Parathyroid adenoma (tissue), 2 donors: ENCODE measurements at regions not wholly inside any gene's neighbourhood (a gene's known extent, or its start where the extent isn't known, plus 50 kb on each side); places are given as distances from the start of the nearest gene placed in this dataset.

Experiments
- H2AFZ ChIP-seq: fragments of 300-600 bp; sonication (generic); one replicate; pipeline ENCODE4 v1.7.0; 2017; ENCODE audit warnings: antibody characterized with exemption, mild to moderate bottlenecking
- H3K27ac ChIP-seq: fragments of 300-600 bp; sonication (generic); one replicate; pipeline ENCODE4 v1.7.0; 2017
- H3K27me3 ChIP-seq: fragments of 300-600 bp; sonication (generic); one replicate; pipeline ENCODE4 v1.7.0; 2017; ENCODE audit warnings: low read length; ENCODE audit not compliant: control insufficient read depth, insufficient read depth
- H3K36me3 ChIP-seq: fragments of 300-600 bp; sonication (generic); one replicate; pipeline ENCODE4 v1.7.0; 2017; ENCODE audit warnings: low read length; ENCODE audit not compliant: control insufficient read depth, insufficient read depth
- H3K4me1 ChIP-seq: fragments of 300-600 bp; sonication (generic); one replicate; pipeline ENCODE4 v1.7.0; 2017; ENCODE audit warnings: control low read depth
- H3K4me2 ChIP-seq: fragments of 300-600 bp; sonication (generic); one replicate; pipeline ENCODE4 v1.7.0; 2017; ENCODE audit warnings: low read length
- H3K4me3 ChIP-seq: fragments of 300-600 bp; sonication (generic); one replicate; pipeline ENCODE4 v1.7.0; 2017; ENCODE audit warnings: low read depth, low read length
- H3K79me2 ChIP-seq: fragments of 300-600 bp; sonication (generic); one replicate; pipeline ENCODE4 v1.7.0; 2017; ENCODE audit warnings: control low read depth
- H3K9ac ChIP-seq: fragments of 300-600 bp; sonication (generic); one replicate; pipeline ENCODE4 v1.7.0; 2017; ENCODE audit warnings: mild to moderate bottlenecking
- H3K9me3 ChIP-seq: fragments of 300-600 bp; sonication (generic); one replicate; pipeline ENCODE4 v1.7.0; 2017; ENCODE audit warnings: low read length; ENCODE audit not compliant: control insufficient read depth
- TF ChIP-seq, protein P1 (sequence below): fragments of 300-600 bp; sonication (generic); IDR thresholded peaks from one replicate; pipeline ENCODE4 v1.7.0; 2017; ENCODE audit warnings: antibody characterized with exemption, mild to moderate bottlenecking
- donor health status: primary hyperparathyroidism.

DNA sequence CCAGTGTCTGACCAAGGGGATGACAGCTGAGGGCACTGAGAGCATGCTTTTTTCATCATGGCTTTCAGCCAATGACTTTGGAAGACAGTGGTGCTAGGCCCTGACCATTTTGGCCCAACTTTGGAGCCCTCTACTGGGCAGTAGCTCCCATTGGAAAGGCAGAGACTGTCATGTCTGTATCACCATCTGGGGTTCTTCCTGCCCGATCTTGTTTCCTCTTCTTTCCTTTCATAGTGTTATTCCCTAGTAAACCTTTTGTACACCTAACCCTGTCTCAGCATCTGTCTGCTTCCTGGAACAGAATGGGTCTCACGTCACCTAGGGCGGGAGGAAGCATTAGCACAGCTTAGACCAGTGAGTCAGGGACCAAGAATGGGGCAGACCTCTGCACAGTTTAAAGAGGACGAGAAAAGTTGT, 97.4 kb upstream of the MAST4 start:
- no peaks in the 10 kb centered on the region for H3K79me2 ChIP-seq
- H3K36me3 ChIP-seq: no peaks in the 10 kb centered on the region
- no peak overlapping the region for H3K4me3 ChIP-seq
- H3K27ac ChIP-seq: no peak overlapping the region
- H3K9ac ChIP-seq: no peak overlapping the region
- H3K4me1 ChIP-seq: no peaks in the 10 kb centered on the region
- no peak overlapping the region for H2AFZ ChIP-seq
- H3K9me3 ChIP-seq: no peaks in the 10 kb centered on the region
- H3K27me3 ChIP-seq: no peaks in the 10 kb centered on the region
- no peak overlapping the region for H3K4me2 ChIP-seq
- TF ChIP-seq, protein P1, sequence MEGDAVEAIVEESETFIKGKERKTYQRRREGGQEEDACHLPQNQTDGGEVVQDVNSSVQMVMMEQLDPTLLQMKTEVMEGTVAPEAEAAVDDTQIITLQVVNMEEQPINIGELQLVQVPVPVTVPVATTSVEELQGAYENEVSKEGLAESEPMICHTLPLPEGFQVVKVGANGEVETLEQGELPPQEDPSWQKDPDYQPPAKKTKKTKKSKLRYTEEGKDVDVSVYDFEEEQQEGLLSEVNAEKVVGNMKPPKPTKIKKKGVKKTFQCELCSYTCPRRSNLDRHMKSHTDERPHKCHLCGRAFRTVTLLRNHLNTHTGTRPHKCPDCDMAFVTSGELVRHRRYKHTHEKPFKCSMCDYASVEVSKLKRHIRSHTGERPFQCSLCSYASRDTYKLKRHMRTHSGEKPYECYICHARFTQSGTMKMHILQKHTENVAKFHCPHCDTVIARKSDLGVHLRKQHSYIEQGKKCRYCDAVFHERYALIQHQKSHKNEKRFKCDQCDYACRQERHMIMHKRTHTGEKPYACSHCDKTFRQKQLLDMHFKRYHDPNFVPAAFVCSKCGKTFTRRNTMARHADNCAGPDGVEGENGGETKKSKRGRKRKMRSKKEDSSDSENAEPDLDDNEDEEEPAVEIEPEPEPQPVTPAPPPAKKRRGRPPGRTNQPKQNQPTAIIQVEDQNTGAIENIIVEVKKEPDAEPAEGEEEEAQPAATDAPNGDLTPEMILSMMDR: no peak

DNA sequence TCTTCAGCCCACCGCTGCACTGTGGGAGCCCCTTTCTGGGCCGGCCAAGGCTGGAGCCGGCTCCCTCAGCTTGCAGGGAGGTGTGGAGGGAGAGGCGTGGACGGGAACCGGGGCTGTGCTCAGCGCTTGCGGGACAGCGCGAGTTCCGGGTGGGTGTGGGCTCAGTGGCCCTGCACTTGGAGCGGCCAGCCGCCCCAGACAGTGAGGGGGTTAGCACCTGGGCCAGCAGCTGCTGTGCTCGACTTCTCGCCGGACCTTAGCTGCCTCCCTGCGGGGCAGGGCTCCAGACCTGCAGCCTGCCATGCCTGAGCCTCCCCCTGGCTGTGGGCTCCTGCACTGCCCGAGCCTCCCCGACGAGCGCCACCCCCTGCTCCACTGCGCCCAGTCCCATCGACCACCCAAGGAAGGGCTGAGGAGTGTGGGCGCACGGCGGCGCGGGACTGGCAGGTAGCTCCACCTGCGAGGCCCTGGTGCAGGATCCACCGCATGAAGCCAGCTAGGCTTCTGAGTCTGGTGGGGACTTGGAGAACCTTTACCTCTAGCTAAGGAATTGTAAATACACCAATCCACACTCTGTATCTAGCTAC, 92.9 kb upstream of the MAST4 start:
- Histone ChIP-seq H3K9me3 (no peaks in the 10 kb centered on the region), H3K27ac (no peak overlapping the region)

DNA sequence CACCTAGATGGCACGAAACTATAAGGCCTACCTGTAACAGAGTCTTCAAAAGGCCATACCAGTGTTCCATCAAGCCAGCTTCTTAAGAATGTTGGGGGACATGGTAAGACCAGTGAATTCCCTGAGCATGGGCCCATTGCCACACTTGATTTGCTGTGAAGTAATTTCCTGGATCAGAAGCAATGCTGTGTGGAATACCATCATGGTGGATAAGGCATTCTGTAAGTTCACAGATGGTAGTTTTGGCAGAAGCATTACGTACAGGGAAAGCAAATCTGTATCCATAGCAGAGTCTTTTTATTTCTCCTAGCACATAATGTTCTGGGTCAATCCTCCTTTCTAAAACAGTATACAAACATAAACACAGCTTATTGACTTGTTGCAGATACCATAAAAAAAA, 89.1 kb upstream of the MAST4 start:
- TF ChIP-seq, protein P1: no peak
- Histone ChIP-seq H2AFZ (no peak overlapping the region), H3K4me2 (no peak overlapping the region), H3K9me3 (no peaks in the 10 kb centered on the region), H3K36me3 (no peaks in the 10 kb centered on the region), H3K27me3 (no peaks in the 10 kb centered on the region), H3K4me3 (no peak overlapping the region), H3K27ac (no peak overlapping the region), H3K79me2 (no peaks in the 10 kb centered on the region), H3K4me1 (no peaks in the 10 kb centered on the region), H3K9ac (no peak overlapping the region)

More for the DNA sequence above, 92.9 kb upstream of the MAST4 start:
- Histone ChIP-seq H3K4me3 (no peak overlapping the region), H2AFZ (no peak overlapping the region), H3K36me3 (no peaks in the 10 kb centered on the region), H3K4me2 (no peak overlapping the region), H3K79me2 (no peaks in the 10 kb centered on the region), H3K27me3 (no peaks in the 10 kb centered on the region), H3K4me1 (no peaks in the 10 kb centered on the region), H3K9ac (no peak overlapping the region)
- TF ChIP-seq, protein P1: no peak

DNA sequence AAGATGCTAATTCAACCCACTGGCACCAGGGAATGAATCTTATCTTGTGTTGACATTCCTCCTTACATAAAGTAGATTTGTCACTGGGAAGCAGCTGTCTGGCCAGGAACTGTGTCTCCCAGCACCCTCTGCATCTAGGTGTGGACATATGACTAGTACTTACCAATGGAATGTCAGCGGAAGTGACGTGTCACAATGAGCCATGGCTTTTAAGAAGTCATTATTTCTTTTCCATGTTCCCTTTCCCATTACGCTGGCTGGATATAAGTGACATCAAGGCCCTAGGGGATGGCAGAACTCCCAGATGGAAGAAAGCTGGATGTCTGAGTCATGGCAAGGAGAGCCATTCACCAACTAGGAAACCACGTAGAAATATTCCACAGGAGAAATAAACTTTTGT, 84.7 kb upstream of the MAST4 start:
- Histone ChIP-seq H3K9me3 (no peaks in the 10 kb centered on the region), H3K4me1 (no peaks in the 10 kb centered on the region), H3K4me2 (no peak overlapping the region), H2AFZ (no peak overlapping the region), H3K27ac (no peak overlapping the region), H3K27me3 (no peaks in the 10 kb centered on the region), H3K9ac (no peak overlapping the region), H3K4me3 (no peak overlapping the region), H3K79me2 (no peaks in the 10 kb centered on the region), H3K36me3 (no peaks in the 10 kb centered on the region)
- TF ChIP-seq, protein P1: no peak

DNA sequence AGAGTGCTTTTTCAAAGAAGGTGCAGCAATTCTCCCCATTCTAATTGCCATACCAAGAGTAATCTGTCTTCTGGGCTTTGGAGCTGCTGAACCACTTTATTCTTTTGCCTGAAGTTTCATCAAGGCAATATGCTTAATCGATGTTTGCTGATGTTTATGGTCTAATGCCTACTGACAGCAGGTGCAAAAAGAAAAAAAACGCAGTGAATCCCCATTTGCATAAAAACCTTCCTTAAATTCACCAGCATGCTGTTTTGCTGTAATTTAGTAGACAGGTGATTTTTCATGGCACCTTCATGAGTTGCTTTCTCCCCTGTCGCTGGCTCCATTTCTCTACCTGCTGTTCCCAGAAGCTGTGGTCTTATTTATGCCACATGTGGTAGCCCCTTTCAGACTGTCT, 83.1 kb upstream of the MAST4 start:
- Histone ChIP-seq H3K27me3 (no peaks in the 10 kb centered on the region), H3K27ac (no peak overlapping the region), H3K79me2 (no peaks in the 10 kb centered on the region), H3K36me3 (no peaks in the 10 kb centered on the region), H3K9ac (no peak overlapping the region), H2AFZ (no peak overlapping the region), H3K4me1 (no peaks in the 10 kb centered on the region), H3K9me3 (no peaks in the 10 kb centered on the region), H3K4me2 (no peak overlapping the region), H3K4me3 (no peak overlapping the region)
- TF ChIP-seq, protein P1: no peak
